ENCODE measurements at regions not wholly inside any gene's neighbourhood (a gene's known extent, or its start where the extent isn't known, plus 50 kb on each side); places are given as distances from the start of the nearest gene placed in this dataset. TPM values are rescaled to one million over a fixed set of nuclear protein-coding genes. Genes with fewer than 3 reads are reported as not detected.

DNA sequence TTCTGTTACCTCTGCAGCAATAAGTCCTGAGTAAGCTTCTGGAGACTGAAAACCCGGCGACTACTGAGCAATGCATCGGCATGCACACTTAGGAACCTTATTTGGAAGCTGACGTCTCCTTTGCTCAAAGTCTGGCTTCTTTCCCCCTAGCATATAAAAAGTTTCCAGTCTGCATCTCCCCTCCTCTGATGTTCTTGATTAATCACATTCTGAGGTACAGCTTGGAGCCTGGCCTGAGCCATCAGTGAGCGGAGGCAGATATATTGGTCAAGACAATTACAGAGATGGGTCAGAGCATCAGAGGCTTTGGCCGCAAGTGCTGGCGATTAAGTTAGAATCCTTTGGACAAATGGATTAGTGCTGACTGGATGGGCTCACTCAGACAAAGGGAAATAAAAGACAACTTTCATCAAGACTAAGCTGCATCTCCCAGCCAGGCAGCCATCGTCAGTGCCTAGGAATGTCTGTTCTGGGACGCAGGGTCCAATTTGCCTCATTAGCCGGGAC, 140.7 kb downstream of the MTX3 start (continued):
- TF ChIP-seq, protein P1, sequence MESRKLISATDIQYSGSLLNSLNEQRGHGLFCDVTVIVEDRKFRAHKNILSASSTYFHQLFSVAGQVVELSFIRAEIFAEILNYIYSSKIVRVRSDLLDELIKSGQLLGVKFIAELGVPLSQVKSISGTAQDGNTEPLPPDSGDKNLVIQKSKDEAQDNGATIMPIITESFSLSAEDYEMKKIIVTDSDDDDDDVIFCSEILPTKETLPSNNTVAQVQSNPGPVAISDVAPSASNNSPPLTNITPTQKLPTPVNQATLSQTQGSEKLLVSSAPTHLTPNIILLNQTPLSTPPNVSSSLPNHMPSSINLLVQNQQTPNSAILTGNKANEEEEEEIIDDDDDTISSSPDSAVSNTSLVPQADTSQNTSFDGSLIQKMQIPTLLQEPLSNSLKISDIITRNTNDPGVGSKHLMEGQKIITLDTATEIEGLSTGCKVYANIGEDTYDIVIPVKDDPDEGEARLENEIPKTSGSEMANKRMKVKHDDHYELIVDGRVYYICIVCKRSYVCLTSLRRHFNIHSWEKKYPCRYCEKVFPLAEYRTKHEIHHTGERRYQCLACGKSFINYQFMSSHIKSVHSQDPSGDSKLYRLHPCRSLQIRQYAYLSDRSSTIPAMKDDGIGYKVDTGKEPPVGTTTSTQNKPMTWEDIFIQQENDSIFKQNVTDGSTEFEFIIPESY (IDR thresholded peaks at IDR 0.05) = no peak
- TF ChIP-seq RXRA (IDR thresholded peaks at IDR 0.05) = no peak
- no peak for TF ChIP-seq NR2F2 (IDR thresholded peaks at IDR 0.05)
- TF ChIP-seq HNF4A (conservative IDR thresholded peaks at IDR 0.05) = no peak
- no peak for TF ChIP-seq JUND (IDR thresholded peaks at IDR 0.05)
- TF ChIP-seq EGR1 (IDR thresholded peaks at IDR 0.05; ENCODE audit: low read depth in 2 of 2) = no peak

- Histone ChIP-seq H3K27me3 (ENCODE audit: control insufficient read depth in 4 of 4, insufficient read depth in 4 of 4, low read length in 3 of 4) (no peaks in the 10 kb centered on the region), H3K4me1 (ENCODE audit: control insufficient read depth in 4 of 4, insufficient read depth in 4 of 4, low read length in 3 of 4) (no peaks in the 10 kb centered on the region), H3K9ac (ENCODE audit: low read depth in 1 of 2, low read length in 2 of 2) (no peak overlapping the region), H3K4me3 (ENCODE audit: low read depth in 1 of 3, low read length in 3 of 3) (no peak overlapping the region), H3K9me3 (ENCODE audit: control insufficient read depth in 4 of 4, low read length in 3 of 4) (no peaks in the 10 kb centered on the region), H3K36me3 (ENCODE audit: control insufficient read depth in 4 of 4, insufficient read depth in 3 of 4, low read depth in 1 of 4, low read length in 3 of 4) (no peaks in the 10 kb centered on the region), H3K27ac (ENCODE audit: low read depth in 1 of 2, low read length in 2 of 2) (no peak overlapping the region)
- 93% methylated on average over 16 of the region's 16 CpGs for WGBS
- TF ChIP-seq, protein P1 (IDR thresholded peaks at IDR 0.05) = no peak
- no peak for TF ChIP-seq HNF4A (conservative IDR thresholded peaks at IDR 0.05)
- no peak for TF ChIP-seq FOXA2 (IDR thresholded peaks at IDR 0.05)
- no peak for TF ChIP-seq NR2F2 (IDR thresholded peaks at IDR 0.05)
- TF ChIP-seq MAX (IDR thresholded peaks at IDR 0.05) = no peak
- TF ChIP-seq YY1 (IDR thresholded peaks at IDR 0.05) = no peak
- no peak for TF ChIP-seq ATF3 (IDR thresholded peaks at IDR 0.05)
- TF ChIP-seq CTCF (IDR thresholded peaks at IDR 0.05; ENCODE audit: low read depth, low read length, missing input control) = no peak
- no peak for TF ChIP-seq SP1 (IDR thresholded peaks at IDR 0.05)
- TF ChIP-seq TAF1 (conservative IDR thresholded peaks at IDR 0.05) = no peak
- no peak for DNase-seq (ENCODE audit: low spot score)
These were observed 141.4 kb downstream of the MTX3 start for GRCh38 chr5:79849486-79850315.

Small RNA genes in the stretch of these regions (small RNA-seq; reads per million reads assigned to genes)
- gene AC008496.1 = not detected

All from liver (tissue), 9 donors.